ENCODE measurements at regions not wholly inside any gene's neighbourhood (a gene's known extent, or its start where the extent isn't known, plus 50 kb on each side); places are given as distances from the start of the nearest gene placed in this dataset.

DNA sequence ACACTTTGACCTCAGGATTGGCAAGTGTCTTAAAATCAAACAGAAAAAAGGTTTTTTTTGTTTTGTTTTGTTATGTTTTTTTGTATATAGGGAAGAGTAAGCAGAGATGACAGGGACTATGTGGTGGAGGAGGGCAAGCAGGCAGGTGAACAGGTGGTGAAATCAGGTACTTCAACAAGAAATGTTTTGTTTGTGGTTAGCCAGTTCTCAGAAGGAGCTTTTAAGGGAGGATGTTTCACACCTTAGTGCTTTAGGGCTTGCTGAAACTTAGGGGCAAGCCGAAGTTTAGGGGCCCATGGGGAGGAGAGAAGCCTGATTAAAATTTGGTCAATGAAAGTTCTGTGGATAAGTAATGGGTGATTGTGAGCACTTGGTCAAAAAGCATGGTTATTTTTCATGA, 370.7 kb upstream of the SLCO3A1 start:
- TF ChIP-seq, protein P1, sequence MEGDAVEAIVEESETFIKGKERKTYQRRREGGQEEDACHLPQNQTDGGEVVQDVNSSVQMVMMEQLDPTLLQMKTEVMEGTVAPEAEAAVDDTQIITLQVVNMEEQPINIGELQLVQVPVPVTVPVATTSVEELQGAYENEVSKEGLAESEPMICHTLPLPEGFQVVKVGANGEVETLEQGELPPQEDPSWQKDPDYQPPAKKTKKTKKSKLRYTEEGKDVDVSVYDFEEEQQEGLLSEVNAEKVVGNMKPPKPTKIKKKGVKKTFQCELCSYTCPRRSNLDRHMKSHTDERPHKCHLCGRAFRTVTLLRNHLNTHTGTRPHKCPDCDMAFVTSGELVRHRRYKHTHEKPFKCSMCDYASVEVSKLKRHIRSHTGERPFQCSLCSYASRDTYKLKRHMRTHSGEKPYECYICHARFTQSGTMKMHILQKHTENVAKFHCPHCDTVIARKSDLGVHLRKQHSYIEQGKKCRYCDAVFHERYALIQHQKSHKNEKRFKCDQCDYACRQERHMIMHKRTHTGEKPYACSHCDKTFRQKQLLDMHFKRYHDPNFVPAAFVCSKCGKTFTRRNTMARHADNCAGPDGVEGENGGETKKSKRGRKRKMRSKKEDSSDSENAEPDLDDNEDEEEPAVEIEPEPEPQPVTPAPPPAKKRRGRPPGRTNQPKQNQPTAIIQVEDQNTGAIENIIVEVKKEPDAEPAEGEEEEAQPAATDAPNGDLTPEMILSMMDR (IDR thresholded peaks at IDR 0.05): no peak
- no peak for TF ChIP-seq POLR2A (IDR thresholded peaks at IDR 0.05)
